SK-N-MC (cell line): ENCODE measurements at regions not wholly inside any gene's neighbourhood (a gene's known extent, or its start where the extent isn't known, plus 50 kb on each side); places are given as distances from the start of the nearest gene placed in this dataset.

ENCODE experiments used
- EZH2 ChIP-seq: fragments of 200-600 bp; sonication (generic); IDR thresholded peaks from one replicate; pipeline ENCODE4 v1.6.1; 2017; ENCODE audit warnings: antibody characterized with exemption
- FOXP2 ChIP-seq: optimal IDR thresholded peaks from 2 replicates; pipeline ENCODE3; 2011; ENCODE audit warnings: mild to moderate bottlenecking, moderate library complexity; ENCODE audit not compliant: insufficient read depth; ENCODE audit errors: extremely low read length, control extremely low read depth
- POLR2AphosphoS5 ChIP-seq: IDR thresholded peaks from 2 replicates; pipeline ENCODE4 v1.6.1; 2012; ENCODE audit warnings: mild to moderate bottlenecking, low read depth, low read length, borderline replicate concordance

DNA sequence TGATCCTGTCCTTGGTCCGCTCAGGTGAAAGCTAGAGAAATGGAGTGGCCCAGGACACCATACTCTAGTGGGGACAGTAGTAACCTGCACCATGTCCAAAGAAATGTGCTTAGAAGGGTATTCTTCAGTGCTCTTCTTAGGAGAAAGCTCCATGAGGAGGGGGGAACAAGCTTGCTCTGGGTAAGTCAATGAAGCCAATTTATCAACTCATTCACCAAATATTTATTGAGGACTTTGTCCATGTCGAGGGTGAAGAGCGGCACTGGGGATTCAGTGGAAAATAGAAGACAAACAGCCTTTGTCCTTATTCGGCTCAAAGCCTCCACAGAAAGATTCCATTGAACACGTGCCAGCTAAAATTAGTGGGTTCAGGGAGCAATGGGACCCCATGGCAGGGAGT is 677.8 kb downstream of the BCL11B start:
- TF ChIP-seq EZH2 (no peak), POLR2AphosphoS5 (no peak), FOXP2 (no peak)
